Kidney tubule cell (primary cell): ENCODE measurements at regions not wholly inside any gene's neighbourhood (a gene's known extent, or its start where the extent isn't known, plus 50 kb on each side); places are given as distances from the start of the nearest gene placed in this dataset.
"Not testable (repeated sequence)": the region's sequence is repeated elsewhere in the genome, so short reads cannot be mapped to it uniquely, and the experiment has no call there.

Source experiments
- DNase-seq: peaks from one replicate; pipeline ENCODE4 v3.0.0-alpha.2; 2018; ENCODE audit warnings: low spot score

- no peak for DNase-seq
Measured at GRCh38 chr3:34650131-34650530, 851.7 kb downstream of the PDCD6IP start.

- DNase-seq = no peak
Measured at GRCh38 chr3:34668915-34669314, 870.5 kb downstream of the PDCD6IP start.

- DNase-seq = no peak
Measured at GRCh38 chr3:34669490-34669889, 871.1 kb downstream of the PDCD6IP start.

GRCh38 chr3:34675383-34676120 lies 877.1 kb downstream of the PDCD6IP start:
- peak; percentile 45 for DNase-seq

- peak; percentile 86 for DNase-seq
Measured at GRCh38 chr3:34676436-34676835, 878.0 kb downstream of the PDCD6IP start.

- no peak for DNase-seq
Measured at GRCh38 chr3:34678575-34678974, 880.1 kb downstream of the PDCD6IP start.

- not testable (repeated sequence) for DNase-seq
Measured at GRCh38 chr3:34679055-34679454, 880.6 kb downstream of the PDCD6IP start.

GRCh38 chr3:34683851-34684250 lies 885.4 kb downstream of the PDCD6IP start:
- DNase-seq = peak; percentile 48

GRCh38 chr3:34686541-34686940 lies 888.1 kb downstream of the PDCD6IP start:
- DNase-seq = no peak

GRCh38 chr3:34687671-34688070 lies 889.2 kb downstream of the PDCD6IP start:
- no peak for DNase-seq

GRCh38 chr3:34696831-34697230 lies 898.4 kb downstream of the PDCD6IP start:
- no peak for DNase-seq

GRCh38 chr3:34703053-34703452 lies 904.6 kb downstream of the PDCD6IP start:
- no peak for DNase-seq

GRCh38 chr3:34724916-34725499 lies 914.3 kb upstream of the ARPP21 start:
- no peak for DNase-seq

GRCh38 chr3:34725774-34726173 lies 913.6 kb upstream of the ARPP21 start:
- DNase-seq = peak; percentile 53

- DNase-seq = peak; percentile 41
Measured at GRCh38 chr3:34727700-34728099, 911.6 kb upstream of the ARPP21 start.

- DNase-seq = no peak
Measured at GRCh38 chr3:34742151-34742550, 897.2 kb upstream of the ARPP21 start.

- DNase-seq = no peak
Measured at GRCh38 chr3:34758630-34759261, 880.6 kb upstream of the ARPP21 start.

GRCh38 chr3:34777386-34777785 lies 861.9 kb upstream of the ARPP21 start:
- no peak for DNase-seq

GRCh38 chr3:34779092-34779491 lies 860.2 kb upstream of the ARPP21 start:
- no peak for DNase-seq

- DNase-seq = no peak
Measured at GRCh38 chr3:34780294-34780693, 859.0 kb upstream of the ARPP21 start.

GRCh38 chr3:34780973-34781372 lies 858.4 kb upstream of the ARPP21 start:
- no peak for DNase-seq

GRCh38 chr3:34782871-34783270 lies 856.5 kb upstream of the ARPP21 start:
- no peak for DNase-seq

GRCh38 chr3:34783876-34784275 lies 855.4 kb upstream of the ARPP21 start:
- no peak for DNase-seq
